ENCODE measurements at regions not wholly inside any gene's neighbourhood (a gene's known extent, or its start where the extent isn't known, plus 50 kb on each side); places are given as distances from the start of the nearest gene placed in this dataset.
"Not testable (repeated sequence)": the region's sequence is repeated elsewhere in the genome, so short reads cannot be mapped to it uniquely, and the experiment has no call there.

- DNase-seq (ENCODE audit: insufficient read length, low spot score) (no peak), FAIRE-seq (no peak)
- no peak for TF ChIP-seq CTCF (IDR thresholded peaks at IDR 0.05; ENCODE audit: insufficient read depth, missing control alignments)
Measured at GRCh38 chr10:76618641-76619040, 1019.0 kb downstream of the KCNMA1 start.

GRCh38 chr10:76618171-76618570, 1019.4 kb downstream of the KCNMA1 start:
- no peak for FAIRE-seq
- TF ChIP-seq CTCF (IDR thresholded peaks at IDR 0.05; ENCODE audit: insufficient read depth, missing control alignments): no peak
- DNase-seq (ENCODE audit: insufficient read length, low spot score): no peak

GRCh38 chr10:76616666-76617065, 1020.9 kb downstream of the KCNMA1 start:
- not testable (repeated sequence) for DNase-seq (ENCODE audit: insufficient read length, low spot score); FAIRE-seq

GRCh38 chr10:76615049-76615448, 1022.6 kb downstream of the KCNMA1 start:
- no peak for FAIRE-seq
- no peak for DNase-seq (ENCODE audit: insufficient read length, low spot score)
- no peak for TF ChIP-seq CTCF (IDR thresholded peaks at IDR 0.05; ENCODE audit: insufficient read depth, missing control alignments)

All from D721Med (cell line).